GM12878 (cell line): ENCODE measurements at regions not wholly inside any gene's neighbourhood (a gene's known extent, or its start where the extent isn't known, plus 50 kb on each side); places are given as distances from the start of the nearest gene placed in this dataset.

Source experiments
- ATAC-seq: fragments of 200-7000 bp; cut with Tn5 transposase; 3 replicates; pipeline ENCODE4 v1.9.1; 2020; ENCODE audit warnings: mild to moderate bottlenecking, moderate library complexity
- BruUV-seq: library from RNA; stranded (reverse); fragments of 400-500 nt; replicated peaks from 2 replicates; lab custom pipeline; 2021; lab: Mats Ljungman, UMichigan
- CTCF ChIA-PET: fragments of 300-600 bp; sonication (Branson Sonifier 250); formaldehyde crosslinking; extraction: SDS; loops from one replicate; lab custom pipeline; 2021; ENCODE audit warnings: inconsistent platforms; lab: Yijun Ruan, JAX
- POLR2A ChIA-PET: fragments of 350-600 bp; formaldehyde crosslinking; extraction: SDS; loops from one replicate; lab custom pipeline; 2021; ENCODE audit warnings: inconsistent platforms; lab: Charles Lee
- RAD21 ChIA-PET: fragments of 300-600 bp; sonication (Branson Sonifier 250); formaldehyde crosslinking; loops from one replicate; lab custom pipeline; 2023; ENCODE audit warnings: antibody characterized with exemption; ENCODE audit not compliant: unreplicated experiment; lab: Charles Lee
- SMC1A ChIA-PET: fragments of 300-600 bp; sonication (Branson Sonifier 250); formaldehyde crosslinking; loops from one replicate; lab custom pipeline; 2023; ENCODE audit not compliant: unreplicated experiment, uncharacterized antibody; lab: Charles Lee
- DNase-seq: peaks from one replicate; pipeline ENCODE4 v3.0.0-alpha.2; 2011; ENCODE audit warnings: low read depth, low spot score
- FAIRE-seq: peaks from 3 replicates; lab custom pipeline; 2011; peaks lifted over from hg19 to GRCh38; lab: Jason Lieb, UNC
- H2AFZ ChIP-seq: 2 replicates; pipeline ENCODE4 v1.6.0; 2011; ENCODE audit warnings: low read depth, low read length, control low read depth; ENCODE audit not compliant: control insufficient read depth
- H3K27ac ChIP-seq: 2 replicates; pipeline ENCODE4 v1.5.1; 2011; ENCODE audit warnings: control low read depth; ENCODE audit not compliant: control insufficient read depth, insufficient read depth
- H3K27me3 ChIP-seq, 2 experiments: replicated peaks in 1 of 2; 2 replicates each; pipeline versions ENCODE4 v1.6.0 to v1.6.1; 2011; ENCODE audit warnings: low read length in 1 of 2; ENCODE audit not compliant: control insufficient read depth in 2 of 2, insufficient read depth in 2 of 2
- H3K36me3 ChIP-seq, 2 experiments: 2 replicates each; pipeline ENCODE4 v1.5.1; 2011; ENCODE audit warnings: low read length in 1 of 2; ENCODE audit not compliant: control insufficient read depth in 2 of 2, insufficient read depth in 2 of 2
- H3K4me1 ChIP-seq: 2 replicates; pipeline ENCODE4 v1.6.1; 2011; ENCODE audit warnings: mild to moderate bottlenecking, low read length, moderate library complexity, mixed read lengths; ENCODE audit not compliant: control insufficient read depth, insufficient read depth
- H3K4me2 ChIP-seq: 2 replicates; pipeline ENCODE4 v1.6.0; 2011; ENCODE audit warnings: control low read depth; ENCODE audit not compliant: control insufficient read depth, insufficient read depth
- H3K4me3 ChIP-seq: fragments of 200-600 bp; sonication (generic); 2 replicates; pipeline ENCODE4 v1.5.1; 2016
- H3K79me2 ChIP-seq: 2 replicates; pipeline ENCODE4 v1.6.0; 2011; ENCODE audit warnings: low read length; ENCODE audit not compliant: control insufficient read depth, insufficient read depth
- H3K9ac ChIP-seq: 2 replicates; pipeline ENCODE4 v1.8.0; 2011; ENCODE audit warnings: low read length, control low read depth, mixed read lengths; ENCODE audit not compliant: control insufficient read depth, insufficient read depth
- H3K9me3 ChIP-seq: replicated peaks from 3 replicates; pipeline ENCODE4 v1.5.1; 2011; ENCODE audit warnings: mild to moderate bottlenecking, low read length; ENCODE audit not compliant: control insufficient read depth, insufficient read depth
- H4K20me1 ChIP-seq: 2 replicates; pipeline ENCODE4 v1.6.0; 2011; ENCODE audit not compliant: control insufficient read depth, insufficient read depth
- ATF3 ChIP-seq: IDR thresholded peaks from 2 replicates; pipeline ENCODE4 v1.6.1; 2011; ENCODE audit warnings: low read depth, mild to moderate bottlenecking, low read length, moderate library complexity, borderline replicate concordance; ENCODE audit errors: extremely low read depth
- CBX5 ChIP-seq: sonication (generic); IDR thresholded peaks from 2 replicates; pipeline ENCODE4 v1.6.1; 2016; ENCODE audit warnings: low read depth, moderate library complexity, mild to moderate bottlenecking, inconsistent platforms
- GATAD2B ChIP-seq: fragments of 450-650 bp; conservative IDR thresholded peaks from 2 replicates; pipeline ENCODE4 v1.6.1; 2017; ENCODE audit warnings: low read depth, mild to moderate bottlenecking, moderate library complexity
- HDAC6 ChIP-seq: fragments of 200-600 bp; sonication (generic); IDR thresholded peaks from one replicate; pipeline ENCODE4 v1.8.0; 2017; ENCODE audit warnings: antibody characterized with exemption; ENCODE audit not compliant: unreplicated experiment
- IRF3 ChIP-seq: fragments of 450-650 bp; IDR thresholded peaks from 2 replicates; pipeline ENCODE4 v1.6.1; 2014; ENCODE audit warnings: mild to moderate bottlenecking
- JUNB ChIP-seq: IDR thresholded peaks from 2 replicates; pipeline ENCODE4 v1.6.1; 2016; ENCODE audit warnings: antibody characterized with exemption, mild to moderate bottlenecking
- MTA2 ChIP-seq: fragments of 450-650 bp; IDR thresholded peaks from 2 replicates; pipeline ENCODE4 v1.6.1; 2016; ENCODE audit warnings: low read depth, mild to moderate bottlenecking, moderate library complexity
- NFXL1 ChIP-seq: fragments of 450-650 bp; IDR thresholded peaks from 2 replicates; pipeline ENCODE4 v1.6.1; 2017; ENCODE audit warnings: antibody characterized with exemption, mild to moderate bottlenecking, borderline replicate concordance
- PAX5 ChIP-seq: IDR thresholded peaks from 2 replicates; pipeline ENCODE4 v1.6.1; 2011; ENCODE audit warnings: low read depth, low read length, borderline replicate concordance
- RB1 ChIP-seq: fragments of 450-650 bp; formaldehyde crosslinking; IDR thresholded peaks from 2 replicates; pipeline ENCODE4 v1.6.1; 2017; ENCODE audit warnings: mild to moderate bottlenecking, borderline replicate concordance
- RUNX3 ChIP-seq: IDR thresholded peaks from 2 replicates; pipeline ENCODE4 v1.6.1; 2012; ENCODE audit warnings: low read length, inconsistent platforms
- YY1 ChIP-seq: IDR thresholded peaks from 2 replicates; pipeline ENCODE4 v1.6.1; 2011; ENCODE audit warnings: low read depth, mild to moderate bottlenecking, low read length
- WGBS: methylation state at CpG from one replicate; pipeline ENCODE4 v1.1.6; 2016; ENCODE audit warnings: low lambda C conversion rate; ENCODE audit not compliant: insufficient replicate concordance, insufficient coverage; ENCODE audit errors: missing lambda C conversion rate; 5-methylcytosine and 5-hydroxymethylcytosine counted together
- in situ Hi-C: fragments of 300-500 bp; cut with MboI; formaldehyde crosslinking; loops from 9 replicates; pipeline ENCODE4 v1.14.3; 2018; ENCODE audit warnings: mixed read lengths
- intact Hi-C: fragments of 100-400 bp; cut with micrococcal nuclease; formaldehyde crosslinking; loops from one replicate; pipeline ENCODE4 v1.14.2; 2022; ENCODE audit not compliant: unreplicated experiment
- TF ChIP-seq, protein P1 (sequence below): IDR thresholded peaks from 2 replicates; pipeline ENCODE4 v1.6.1; 2012; ENCODE audit warnings: low read depth, low read length, improper control_type of control experiment
- TF ChIP-seq, protein P2 (sequence below): IDR thresholded peaks from 2 replicates; pipeline ENCODE4 v1.6.1; 2012; ENCODE audit warnings: improper control_type of control experiment, low read depth, low read length; ENCODE audit not compliant: insufficient replicate concordance
- TF ChIP-seq, protein P3 (sequence below): fragments of 450-650 bp; IDR thresholded peaks from 2 replicates; pipeline ENCODE4 v1.6.1; 2017; ENCODE audit warnings: mild to moderate bottlenecking

- TF ChIP-seq YY1 = no peak
- TF ChIP-seq ATF3 = no peak
- TF ChIP-seq JUNB = no peak
- TF ChIP-seq HDAC6 = no peak
- TF ChIP-seq NFXL1 = no peak
These were observed 317.3 kb downstream of the HS3ST1 start (continued) for GRCh38 chr4:11111370-11111769.

DNA sequence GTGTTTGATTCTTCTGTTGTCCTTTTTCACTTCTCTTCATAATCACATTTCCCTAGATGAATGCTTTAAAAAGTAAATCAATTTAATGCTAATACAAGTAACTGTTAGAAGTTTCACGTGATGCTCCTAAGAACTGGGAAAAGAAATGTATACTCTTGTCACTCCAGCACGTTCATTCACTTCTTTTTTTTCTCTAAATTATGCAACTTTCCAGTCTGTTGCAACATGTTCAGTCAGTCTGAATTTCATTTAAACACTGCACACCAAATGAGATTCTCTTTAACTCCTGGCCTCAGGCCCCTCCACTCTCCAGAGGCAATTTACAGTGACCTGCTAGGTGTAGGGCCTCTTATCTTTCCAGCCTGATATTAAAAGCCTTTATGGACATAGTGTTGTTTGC lies 321.9 kb downstream of the HS3ST1 start:
- H3K27ac ChIP-seq = no peak overlapping the region
- H2AFZ ChIP-seq = no peak overlapping the region
- in situ Hi-C loops = no loop called here
- ChIA-PET CTCF (no interaction called here), RAD21 (no interaction called here), SMC1A (no interaction called here), POLR2A (no interaction called here)
- no peaks in the 10 kb centered on the region for H3K27me3 ChIP-seq
- H3K9me3 ChIP-seq = no peaks in the 10 kb centered on the region
- H3K79me2 ChIP-seq = no peaks in the 10 kb centered on the region
- intact Hi-C loops = no loop called here
- no peak overlapping the region for H3K4me2 ChIP-seq
- no peak overlapping the region for H3K9ac ChIP-seq
- FAIRE-seq (no peak), ATAC-seq (no peak), DNase-seq (no peak)
- H3K4me3 ChIP-seq = no peak overlapping the region
- no peaks in the 10 kb centered on the region for H4K20me1 ChIP-seq
- BruUV-seq = no TSS peak
- no peaks in the 10 kb centered on the region for H3K4me1 ChIP-seq
- 55% methylated on average over 2 of the region's 2 CpGs for WGBS
- H3K36me3 ChIP-seq = no peaks in the 10 kb centered on the region
- TF ChIP-seq, protein P1, sequence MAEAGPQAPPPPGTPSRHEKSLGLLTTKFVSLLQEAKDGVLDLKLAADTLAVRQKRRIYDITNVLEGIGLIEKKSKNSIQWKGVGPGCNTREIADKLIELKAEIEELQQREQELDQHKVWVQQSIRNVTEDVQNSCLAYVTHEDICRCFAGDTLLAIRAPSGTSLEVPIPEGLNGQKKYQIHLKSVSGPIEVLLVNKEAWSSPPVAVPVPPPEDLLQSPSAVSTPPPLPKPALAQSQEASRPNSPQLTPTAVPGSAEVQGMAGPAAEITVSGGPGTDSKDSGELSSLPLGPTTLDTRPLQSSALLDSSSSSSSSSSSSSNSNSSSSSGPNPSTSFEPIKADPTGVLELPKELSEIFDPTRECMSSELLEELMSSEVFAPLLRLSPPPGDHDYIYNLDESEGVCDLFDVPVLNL = no peak
- no peak for TF ChIP-seq RB1
- no peak for TF ChIP-seq CBX5
- no peak for TF ChIP-seq YY1
- TF ChIP-seq GATAD2B = no peak
- TF ChIP-seq, protein P2, sequence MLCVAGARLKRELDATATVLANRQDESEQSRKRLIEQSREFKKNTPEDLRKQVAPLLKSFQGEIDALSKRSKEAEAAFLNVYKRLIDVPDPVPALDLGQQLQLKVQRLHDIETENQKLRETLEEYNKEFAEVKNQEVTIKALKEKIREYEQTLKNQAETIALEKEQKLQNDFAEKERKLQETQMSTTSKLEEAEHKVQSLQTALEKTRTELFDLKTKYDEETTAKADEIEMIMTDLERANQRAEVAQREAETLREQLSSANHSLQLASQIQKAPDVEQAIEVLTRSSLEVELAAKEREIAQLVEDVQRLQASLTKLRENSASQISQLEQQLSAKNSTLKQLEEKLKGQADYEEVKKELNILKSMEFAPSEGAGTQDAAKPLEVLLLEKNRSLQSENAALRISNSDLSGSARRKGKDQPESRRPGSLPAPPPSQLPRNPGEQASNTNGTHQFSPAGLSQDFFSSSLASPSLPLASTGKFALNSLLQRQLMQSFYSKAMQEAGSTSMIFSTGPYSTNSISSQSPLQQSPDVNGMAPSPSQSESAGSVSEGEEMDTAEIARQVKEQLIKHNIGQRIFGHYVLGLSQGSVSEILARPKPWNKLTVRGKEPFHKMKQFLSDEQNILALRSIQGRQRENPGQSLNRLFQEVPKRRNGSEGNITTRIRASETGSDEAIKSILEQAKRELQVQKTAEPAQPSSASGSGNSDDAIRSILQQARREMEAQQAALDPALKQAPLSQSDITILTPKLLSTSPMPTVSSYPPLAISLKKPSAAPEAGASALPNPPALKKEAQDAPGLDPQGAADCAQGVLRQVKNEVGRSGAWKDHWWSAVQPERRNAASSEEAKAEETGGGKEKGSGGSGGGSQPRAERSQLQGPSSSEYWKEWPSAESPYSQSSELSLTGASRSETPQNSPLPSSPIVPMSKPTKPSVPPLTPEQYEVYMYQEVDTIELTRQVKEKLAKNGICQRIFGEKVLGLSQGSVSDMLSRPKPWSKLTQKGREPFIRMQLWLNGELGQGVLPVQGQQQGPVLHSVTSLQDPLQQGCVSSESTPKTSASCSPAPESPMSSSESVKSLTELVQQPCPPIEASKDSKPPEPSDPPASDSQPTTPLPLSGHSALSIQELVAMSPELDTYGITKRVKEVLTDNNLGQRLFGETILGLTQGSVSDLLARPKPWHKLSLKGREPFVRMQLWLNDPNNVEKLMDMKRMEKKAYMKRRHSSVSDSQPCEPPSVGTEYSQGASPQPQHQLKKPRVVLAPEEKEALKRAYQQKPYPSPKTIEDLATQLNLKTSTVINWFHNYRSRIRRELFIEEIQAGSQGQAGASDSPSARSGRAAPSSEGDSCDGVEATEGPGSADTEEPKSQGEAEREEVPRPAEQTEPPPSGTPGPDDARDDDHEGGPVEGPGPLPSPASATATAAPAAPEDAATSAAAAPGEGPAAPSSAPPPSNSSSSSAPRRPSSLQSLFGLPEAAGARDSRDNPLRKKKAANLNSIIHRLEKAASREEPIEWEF = no peak
- TF ChIP-seq MTA2 = no peak
- TF ChIP-seq, protein P3, sequence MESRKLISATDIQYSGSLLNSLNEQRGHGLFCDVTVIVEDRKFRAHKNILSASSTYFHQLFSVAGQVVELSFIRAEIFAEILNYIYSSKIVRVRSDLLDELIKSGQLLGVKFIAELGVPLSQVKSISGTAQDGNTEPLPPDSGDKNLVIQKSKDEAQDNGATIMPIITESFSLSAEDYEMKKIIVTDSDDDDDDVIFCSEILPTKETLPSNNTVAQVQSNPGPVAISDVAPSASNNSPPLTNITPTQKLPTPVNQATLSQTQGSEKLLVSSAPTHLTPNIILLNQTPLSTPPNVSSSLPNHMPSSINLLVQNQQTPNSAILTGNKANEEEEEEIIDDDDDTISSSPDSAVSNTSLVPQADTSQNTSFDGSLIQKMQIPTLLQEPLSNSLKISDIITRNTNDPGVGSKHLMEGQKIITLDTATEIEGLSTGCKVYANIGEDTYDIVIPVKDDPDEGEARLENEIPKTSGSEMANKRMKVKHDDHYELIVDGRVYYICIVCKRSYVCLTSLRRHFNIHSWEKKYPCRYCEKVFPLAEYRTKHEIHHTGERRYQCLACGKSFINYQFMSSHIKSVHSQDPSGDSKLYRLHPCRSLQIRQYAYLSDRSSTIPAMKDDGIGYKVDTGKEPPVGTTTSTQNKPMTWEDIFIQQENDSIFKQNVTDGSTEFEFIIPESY = no peak
- TF ChIP-seq PAX5 = no peak
- TF ChIP-seq RUNX3 = no peak
- TF ChIP-seq IRF3 = no peak
